ENCODE measurements at regions not wholly inside any gene's neighbourhood (a gene's known extent, or its start where the extent isn't known, plus 50 kb on each side); places are given as distances from the start of the nearest gene placed in this dataset.

- TF ChIP-seq, protein P1, sequence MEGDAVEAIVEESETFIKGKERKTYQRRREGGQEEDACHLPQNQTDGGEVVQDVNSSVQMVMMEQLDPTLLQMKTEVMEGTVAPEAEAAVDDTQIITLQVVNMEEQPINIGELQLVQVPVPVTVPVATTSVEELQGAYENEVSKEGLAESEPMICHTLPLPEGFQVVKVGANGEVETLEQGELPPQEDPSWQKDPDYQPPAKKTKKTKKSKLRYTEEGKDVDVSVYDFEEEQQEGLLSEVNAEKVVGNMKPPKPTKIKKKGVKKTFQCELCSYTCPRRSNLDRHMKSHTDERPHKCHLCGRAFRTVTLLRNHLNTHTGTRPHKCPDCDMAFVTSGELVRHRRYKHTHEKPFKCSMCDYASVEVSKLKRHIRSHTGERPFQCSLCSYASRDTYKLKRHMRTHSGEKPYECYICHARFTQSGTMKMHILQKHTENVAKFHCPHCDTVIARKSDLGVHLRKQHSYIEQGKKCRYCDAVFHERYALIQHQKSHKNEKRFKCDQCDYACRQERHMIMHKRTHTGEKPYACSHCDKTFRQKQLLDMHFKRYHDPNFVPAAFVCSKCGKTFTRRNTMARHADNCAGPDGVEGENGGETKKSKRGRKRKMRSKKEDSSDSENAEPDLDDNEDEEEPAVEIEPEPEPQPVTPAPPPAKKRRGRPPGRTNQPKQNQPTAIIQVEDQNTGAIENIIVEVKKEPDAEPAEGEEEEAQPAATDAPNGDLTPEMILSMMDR (IDR thresholded peaks at IDR 0.05), result no peak
- no peak for TF ChIP-seq POLR2A (IDR thresholded peaks at IDR 0.05)
These were observed 120.4 kb upstream of the C1orf174 start for GRCh38 chr1:4020449-4020848.
